Epithelial cell of prostate (primary cell): ENCODE measurements at regions not wholly inside any gene's neighbourhood (a gene's known extent, or its start where the extent isn't known, plus 50 kb on each side); places are given as distances from the start of the nearest gene placed in this dataset.
"Not testable (repeated sequence)": the region's sequence is repeated elsewhere in the genome, so short reads cannot be mapped to it uniquely, and the experiment has no call there.

Experiments
- DNase-seq: peaks from one replicate; pipeline ENCODE4 v3.0.0-alpha.2; 2011; ENCODE audit warnings: low read depth, low spot score
- H3K27ac ChIP-seq: fragments of 450-650 bp; 2 replicates; pipeline ENCODE4 v1.5.1; 2017; ENCODE audit warnings: mild to moderate bottlenecking

DNA sequence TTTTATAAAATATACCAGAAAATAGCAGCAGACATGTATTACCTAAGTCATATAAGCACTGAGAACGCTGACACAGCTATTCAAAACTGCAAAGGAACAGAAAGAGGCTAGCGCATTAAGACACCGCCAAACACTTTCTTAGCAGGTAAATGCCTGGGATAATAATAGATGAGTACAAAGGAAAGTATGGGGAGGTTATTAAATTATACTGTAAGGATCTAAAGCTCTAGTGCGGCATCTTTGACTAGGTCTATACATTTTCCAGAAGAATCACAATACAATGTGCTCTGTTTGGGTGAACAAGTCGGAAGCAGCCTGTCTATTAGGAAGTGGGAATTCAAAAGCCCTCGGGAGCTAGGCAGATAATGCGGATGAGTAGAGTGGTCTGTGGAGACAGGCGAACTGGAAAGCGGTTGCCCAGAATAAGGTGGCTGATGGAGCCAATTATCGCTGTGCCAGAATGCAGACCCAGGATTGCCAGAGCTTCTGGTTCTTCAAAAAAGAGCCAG lies 443.6 kb upstream of the TENM3 start:
- no peak overlapping the region for H3K27ac ChIP-seq
- no peak for DNase-seq

DNA sequence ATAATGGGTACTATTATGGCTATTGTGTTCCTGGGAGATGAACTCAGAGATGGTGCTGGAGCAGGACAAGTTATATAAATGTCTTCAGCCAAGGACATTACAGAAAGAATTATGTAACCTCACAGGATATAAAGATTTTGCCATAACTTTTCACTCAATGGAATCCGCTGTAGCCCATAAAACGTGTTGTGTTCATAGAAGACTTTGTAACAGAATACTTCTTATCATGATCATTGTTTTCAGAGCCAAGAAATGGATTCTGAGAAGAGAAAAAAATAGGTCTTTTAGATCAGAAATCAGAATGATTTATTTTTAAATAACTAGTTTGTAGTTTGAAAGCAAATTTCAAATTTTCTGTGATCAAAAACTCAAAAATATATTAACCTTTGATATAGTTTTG lies 441.0 kb upstream of the TENM3 start:
- no peak for DNase-seq
- H3K27ac ChIP-seq = no peak overlapping the region

- DNase-seq = no peak
- no peak overlapping the region for H3K27ac ChIP-seq
Observed at GRCh38 chr4:181807771-181808170, 435.4 kb upstream of the TENM3 start.

DNA sequence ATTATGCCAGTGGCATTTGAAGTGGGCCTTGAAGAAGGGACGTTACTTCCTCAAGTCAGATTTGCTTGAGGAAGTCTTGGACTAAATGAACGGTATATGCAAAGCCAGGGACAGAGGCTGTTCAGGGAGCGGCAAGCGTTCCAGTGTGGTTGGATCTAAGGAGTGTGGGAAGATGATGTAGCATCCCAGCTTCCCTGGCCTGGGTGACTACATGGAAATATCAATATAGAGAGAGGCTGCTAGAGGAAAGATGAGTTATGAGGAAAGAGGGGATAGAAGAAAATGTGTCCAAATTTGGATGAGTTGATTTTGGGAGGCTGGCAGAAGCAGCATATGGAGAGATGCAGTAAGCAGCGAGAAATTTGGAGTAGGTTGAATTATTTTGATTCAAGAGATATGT lies 432.5 kb upstream of the TENM3 start:
- no peak overlapping the region for H3K27ac ChIP-seq
- DNase-seq = no peak

DNA sequence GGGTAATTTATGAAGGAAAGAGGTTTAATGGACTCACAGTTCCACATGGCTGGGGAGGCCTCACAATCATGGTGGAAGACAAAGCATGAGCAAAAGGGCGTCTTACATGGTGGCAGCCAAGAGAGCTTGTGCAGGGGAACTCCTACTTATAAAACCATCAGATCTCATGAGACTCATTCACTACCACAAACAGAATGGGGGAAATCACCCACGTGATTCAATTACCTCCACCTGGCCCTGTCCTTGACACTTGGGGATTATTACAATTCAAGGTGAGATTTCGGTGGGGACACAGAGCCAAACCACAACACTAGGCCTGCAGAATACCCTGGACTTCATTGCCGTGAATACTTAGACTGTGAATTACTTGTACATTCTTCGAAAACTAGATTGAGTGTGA lies 431.7 kb upstream of the TENM3 start:
- H3K27ac ChIP-seq, DNase-seq: not testable (repeated sequence)

- DNase-seq = no peak
- no peak overlapping the region for H3K27ac ChIP-seq
Observed at GRCh38 chr4:181819946-181820345, 423.3 kb upstream of the TENM3 start.

- no peak overlapping the region for H3K27ac ChIP-seq
- DNase-seq = no peak
Observed at GRCh38 chr4:181820553-181820952, 422.6 kb upstream of the TENM3 start.

DNA sequence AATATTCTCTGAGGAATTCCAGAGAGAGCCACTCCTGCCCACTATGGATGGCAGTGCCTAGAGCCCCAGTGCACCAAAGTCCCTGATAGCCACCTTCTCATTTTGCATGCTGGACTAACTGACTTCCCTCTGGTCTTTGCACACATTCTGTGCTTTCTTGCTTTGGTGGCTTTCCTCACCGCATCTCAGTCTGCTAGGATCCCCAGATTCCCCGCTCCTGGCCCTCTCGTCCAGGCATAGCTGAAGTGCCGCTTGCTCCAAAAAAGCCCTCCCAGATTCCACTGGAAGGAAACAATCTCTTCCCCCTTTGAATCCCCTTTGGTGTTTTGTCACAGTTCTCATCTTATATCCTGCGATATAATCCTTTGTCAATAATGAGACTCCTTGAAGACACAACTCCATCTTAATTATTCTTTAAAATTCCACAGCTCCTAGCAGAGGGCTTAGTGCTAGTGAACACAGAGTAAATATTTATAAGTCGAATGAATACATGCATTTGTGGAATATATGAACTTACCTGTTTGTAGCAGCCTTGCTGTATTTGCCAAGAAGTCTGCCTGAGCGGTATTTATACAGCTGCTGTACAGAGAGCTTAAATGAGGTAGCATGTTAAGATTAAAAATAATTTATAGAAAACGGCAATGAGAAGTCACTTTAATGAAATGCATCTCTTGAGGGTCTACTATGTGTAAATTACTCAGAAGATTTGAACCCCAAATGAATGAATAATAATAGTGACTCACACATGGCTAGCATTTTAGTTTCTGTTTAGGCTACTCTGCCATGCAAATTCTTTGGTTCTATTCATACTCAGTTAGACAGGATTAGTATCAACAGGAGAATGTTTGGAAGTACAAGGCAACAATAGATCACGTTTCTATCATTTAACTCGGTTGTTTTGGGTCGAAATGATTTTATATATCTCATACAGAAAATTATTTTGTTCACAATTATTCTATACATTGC lies 421.9 kb upstream of the TENM3 start:
- peak; percentile 24 for DNase-seq
- H3K27ac ChIP-seq = no peak overlapping the region

GRCh38 chr4:181822005-181822375 lies 421.2 kb upstream of the TENM3 start:
- no peak for DNase-seq
- no peak overlapping the region for H3K27ac ChIP-seq

DNA sequence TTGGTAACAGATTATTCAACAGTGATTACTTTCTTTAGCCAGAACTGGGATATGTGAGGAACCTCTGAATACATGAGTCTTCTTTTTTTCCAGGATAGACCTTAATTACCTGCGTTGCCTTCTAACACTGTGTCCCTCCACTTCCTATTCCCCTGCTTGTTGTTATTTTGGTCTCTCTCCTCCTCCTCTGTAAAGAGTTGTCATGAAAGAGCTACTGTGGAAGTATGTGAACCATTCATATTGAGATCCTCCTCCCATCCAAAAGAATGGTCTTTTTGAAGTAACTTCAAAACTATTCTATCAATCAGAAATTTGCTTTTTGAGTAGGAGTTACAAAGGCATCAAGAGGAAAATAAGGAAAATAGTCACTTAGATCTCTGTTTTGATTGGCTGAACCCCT lies 420.0 kb upstream of the TENM3 start:
- H3K27ac ChIP-seq = no peak overlapping the region
- no peak for DNase-seq

DNA sequence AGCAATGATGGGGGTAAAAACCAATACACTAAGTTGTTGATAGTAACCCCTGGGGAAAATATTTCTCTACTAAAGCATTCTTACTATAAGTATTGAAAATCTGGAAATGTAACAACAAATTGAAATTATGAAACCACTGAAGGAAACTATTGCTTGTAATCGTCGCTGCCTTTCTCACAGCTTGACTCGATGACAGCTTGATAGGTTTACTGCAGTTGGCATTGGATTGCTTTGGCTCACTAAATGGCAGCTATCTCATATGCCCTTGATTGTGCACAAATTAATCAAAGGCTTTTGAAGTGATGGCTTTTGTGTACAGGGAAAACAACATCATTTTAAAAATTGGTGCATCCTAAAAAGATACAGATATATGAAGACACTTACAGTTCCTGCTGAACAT lies 419.6 kb upstream of the TENM3 start:
- no peak overlapping the region for H3K27ac ChIP-seq
- no peak for DNase-seq

DNA sequence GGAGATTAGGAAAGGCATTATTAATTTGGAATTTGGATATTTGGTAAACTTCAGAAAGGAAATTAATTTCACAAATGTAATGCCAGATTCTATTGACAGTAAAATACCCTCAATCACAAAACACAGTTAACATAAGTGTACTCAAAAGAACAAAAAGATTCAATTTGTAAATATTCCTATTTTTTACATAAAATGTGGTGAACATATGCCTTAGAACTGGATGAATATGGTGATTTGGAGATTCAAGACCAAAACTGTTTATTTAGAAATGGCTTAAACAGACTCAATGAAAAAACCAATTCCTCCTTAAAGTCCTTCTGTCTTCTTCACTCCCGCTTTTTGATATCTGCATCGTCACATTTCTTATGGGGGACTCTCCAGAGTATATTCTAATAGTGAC lies 417.6 kb upstream of the TENM3 start:
- no peak overlapping the region for H3K27ac ChIP-seq
- DNase-seq = no peak

- no peak for DNase-seq
Observed at GRCh38 chr4:181827246-181827645, 416.0 kb upstream of the TENM3 start.

DNA sequence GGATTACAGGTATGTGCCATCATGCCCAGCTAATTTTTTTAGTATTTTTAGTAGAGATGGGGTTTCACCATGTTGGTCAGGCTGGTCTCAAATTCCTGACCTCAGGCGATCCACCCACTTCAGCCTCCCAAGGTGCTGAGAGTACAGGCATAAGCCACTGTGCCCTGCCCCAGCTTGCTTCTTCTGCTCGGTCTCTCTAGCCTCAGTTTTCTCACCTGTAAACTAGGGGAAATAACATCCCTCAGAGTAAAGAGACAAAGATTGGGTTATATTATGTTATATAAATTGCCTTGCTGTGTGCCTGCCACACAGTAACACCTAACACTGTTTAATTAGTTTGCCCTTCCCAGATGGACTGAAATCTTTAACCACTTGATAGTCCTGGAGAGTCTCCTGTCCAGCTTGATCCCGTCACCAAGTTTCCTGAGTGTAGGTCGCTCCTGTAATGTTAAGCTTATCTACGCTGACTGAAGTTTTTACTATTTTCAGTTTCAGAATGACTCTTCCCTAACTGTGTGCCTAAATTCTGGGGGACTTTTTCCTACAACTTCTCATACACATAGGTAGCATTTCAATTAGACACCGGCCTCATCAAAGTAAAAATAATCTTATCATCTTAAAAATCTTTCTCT lies 412.7 kb upstream of the TENM3 start:
- no peak for DNase-seq
- no peak overlapping the region for H3K27ac ChIP-seq

More at GRCh38 chr4:181827246-181827645, 416.0 kb upstream of the TENM3 start:
- H3K27ac ChIP-seq = no peak overlapping the region

DNA sequence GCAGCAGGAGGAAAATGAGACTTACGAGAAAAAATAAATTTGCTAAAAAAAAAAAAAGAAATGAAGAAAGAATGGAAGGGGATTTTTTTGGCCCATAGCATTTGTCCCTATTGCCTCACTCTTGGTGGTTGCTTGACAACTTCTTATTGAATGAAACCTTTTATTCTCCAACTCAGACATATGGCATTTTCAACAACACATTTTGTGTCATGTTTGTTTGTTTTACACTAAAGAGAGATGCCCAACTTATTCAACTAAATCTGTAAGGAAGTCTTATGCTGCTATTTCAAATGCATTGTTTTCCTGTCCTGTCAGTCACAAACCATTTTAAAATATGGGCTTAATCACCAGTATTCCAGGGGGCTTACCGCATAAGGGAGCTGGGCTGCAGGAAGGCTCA lies 409.1 kb upstream of the TENM3 start:
- H3K27ac ChIP-seq = no peak overlapping the region
- DNase-seq = no peak

- H3K27ac ChIP-seq = no peak overlapping the region
- no peak for DNase-seq
Observed at GRCh38 chr4:181835348-181835747, 407.9 kb upstream of the TENM3 start.

DNA sequence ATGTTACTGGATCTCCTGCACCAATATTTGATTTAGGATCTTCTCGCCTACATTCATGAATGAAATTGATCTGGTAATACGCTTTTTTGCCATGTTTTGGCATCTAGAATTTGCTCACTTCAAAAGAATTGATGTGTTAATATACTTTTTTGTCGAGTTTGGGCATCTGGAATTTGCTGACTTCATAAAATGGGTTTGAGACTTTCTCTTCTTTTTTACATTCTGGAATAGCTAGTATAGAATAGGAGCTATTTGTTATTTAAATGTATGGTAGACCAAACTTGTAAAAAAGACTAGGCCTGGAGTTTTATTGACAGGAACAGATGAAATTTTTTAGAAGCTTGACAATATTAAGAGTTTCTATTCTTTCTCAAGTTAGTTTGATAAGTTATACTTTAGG lies 404.9 kb upstream of the TENM3 start:
- H3K27ac ChIP-seq = no peak overlapping the region
- no peak for DNase-seq

- H3K27ac ChIP-seq, DNase-seq: not testable (repeated sequence)
Observed at GRCh38 chr4:181843797-181844196, 399.4 kb upstream of the TENM3 start.

- peak; percentile 5 for DNase-seq
- no peak overlapping the region for H3K27ac ChIP-seq
Observed at GRCh38 chr4:181845617-181846016, 397.6 kb upstream of the TENM3 start.

- DNase-seq = no peak
- H3K27ac ChIP-seq = no peak overlapping the region
Observed at GRCh38 chr4:181846934-181847333, 396.3 kb upstream of the TENM3 start.

- no peak overlapping the region for H3K27ac ChIP-seq
- no peak for DNase-seq
Observed at GRCh38 chr4:181848357-181848756, 394.8 kb upstream of the TENM3 start.
